Coronary artery (tissue), 2 donors: ENCODE measurements at regions not wholly inside any gene's neighbourhood (a gene's known extent, or its start where the extent isn't known, plus 50 kb on each side); places are given as distances from the start of the nearest gene placed in this dataset.

Experiments used
- DNase-seq: peaks from one replicate; pipeline ENCODE4 v3.0.0-alpha.2; 2017; ENCODE audit warnings: low spot score
- H3K27ac ChIP-seq, 2 donors: fragments of 200-600 bp; sonication (generic); one replicate each; pipeline ENCODE4 v1.5.1; 2016 to 2019
- H3K4me3 ChIP-seq: fragments of 200-600 bp; sonication (generic); 2 replicates; pipeline ENCODE4 v1.5.1; 2016; ENCODE audit warnings: mild to moderate bottlenecking, moderate library complexity
- TF ChIP-seq, protein P1 (sequence below): fragments of 200-600 bp; sonication (generic); IDR thresholded peaks from one replicate; pipeline ENCODE4 v1.5.1; 2019; ENCODE audit warnings: antibody characterized with exemption

DNA sequence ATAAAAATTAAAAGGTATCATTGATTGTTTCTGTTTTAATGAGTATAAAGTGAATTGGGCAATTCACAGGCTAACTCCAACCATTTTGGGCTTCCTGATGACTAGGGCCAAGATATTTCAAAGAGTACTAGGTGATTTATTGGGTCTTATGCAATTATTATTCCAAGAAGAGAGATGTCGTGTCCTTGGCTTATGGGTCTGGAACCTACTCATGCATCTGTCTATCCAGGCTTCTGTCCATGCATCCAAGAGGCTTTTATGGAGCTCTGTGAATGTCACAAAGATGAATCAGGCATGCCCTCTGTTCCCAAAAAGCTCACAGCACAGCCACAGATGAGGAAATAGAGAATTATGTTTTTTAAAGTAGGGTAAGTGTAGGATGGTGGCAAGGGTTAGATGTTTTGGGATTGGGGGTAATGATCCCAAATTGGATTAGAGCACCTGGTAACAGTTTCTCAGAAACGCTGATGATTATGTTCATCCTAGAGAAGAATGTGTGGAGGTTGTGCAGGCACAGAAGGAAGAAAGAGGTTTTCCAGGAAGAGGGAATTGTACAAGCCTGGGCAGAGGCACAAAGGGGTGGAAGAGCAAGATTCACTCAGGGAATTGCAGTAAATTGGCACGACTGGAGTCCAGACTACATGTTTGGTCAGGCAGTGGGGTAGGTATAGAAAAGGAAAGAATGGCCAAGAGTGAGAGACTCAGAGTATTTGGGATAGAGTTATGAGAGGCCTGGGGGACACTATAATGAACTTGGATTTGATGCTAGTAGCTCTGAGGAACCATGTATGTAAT lies 83.0 kb upstream of the TNC start:
- TF ChIP-seq, protein P1, sequence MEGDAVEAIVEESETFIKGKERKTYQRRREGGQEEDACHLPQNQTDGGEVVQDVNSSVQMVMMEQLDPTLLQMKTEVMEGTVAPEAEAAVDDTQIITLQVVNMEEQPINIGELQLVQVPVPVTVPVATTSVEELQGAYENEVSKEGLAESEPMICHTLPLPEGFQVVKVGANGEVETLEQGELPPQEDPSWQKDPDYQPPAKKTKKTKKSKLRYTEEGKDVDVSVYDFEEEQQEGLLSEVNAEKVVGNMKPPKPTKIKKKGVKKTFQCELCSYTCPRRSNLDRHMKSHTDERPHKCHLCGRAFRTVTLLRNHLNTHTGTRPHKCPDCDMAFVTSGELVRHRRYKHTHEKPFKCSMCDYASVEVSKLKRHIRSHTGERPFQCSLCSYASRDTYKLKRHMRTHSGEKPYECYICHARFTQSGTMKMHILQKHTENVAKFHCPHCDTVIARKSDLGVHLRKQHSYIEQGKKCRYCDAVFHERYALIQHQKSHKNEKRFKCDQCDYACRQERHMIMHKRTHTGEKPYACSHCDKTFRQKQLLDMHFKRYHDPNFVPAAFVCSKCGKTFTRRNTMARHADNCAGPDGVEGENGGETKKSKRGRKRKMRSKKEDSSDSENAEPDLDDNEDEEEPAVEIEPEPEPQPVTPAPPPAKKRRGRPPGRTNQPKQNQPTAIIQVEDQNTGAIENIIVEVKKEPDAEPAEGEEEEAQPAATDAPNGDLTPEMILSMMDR = no peak
- DNase-seq = no peak
- Histone ChIP-seq H3K27ac (no peak overlapping the region), H3K4me3 (no peak overlapping the region)

DNA sequence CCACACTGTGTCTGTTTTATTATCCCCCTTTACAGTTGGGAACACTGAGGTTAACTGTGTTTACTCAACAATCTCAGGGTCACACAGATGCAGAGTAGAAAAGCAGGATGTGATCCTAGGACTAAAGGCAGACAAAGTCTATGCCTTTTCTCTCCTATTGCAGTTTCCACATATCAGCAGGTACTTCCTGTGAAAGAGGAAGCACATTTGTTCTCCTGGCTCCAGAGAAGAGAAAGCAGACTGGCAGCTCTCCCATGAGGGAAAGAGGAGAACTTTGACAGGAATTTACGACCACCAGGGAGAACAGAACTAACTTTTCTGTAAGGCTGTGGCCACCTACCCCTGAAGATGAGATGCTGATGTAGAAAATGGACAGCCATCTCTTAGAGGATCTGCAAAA lies 84.2 kb upstream of the TNC start:
- DNase-seq = no peak
- TF ChIP-seq, protein P1 = no peak
- Histone ChIP-seq H3K27ac (no peak overlapping the region), H3K4me3 (no peak overlapping the region)

DNA sequence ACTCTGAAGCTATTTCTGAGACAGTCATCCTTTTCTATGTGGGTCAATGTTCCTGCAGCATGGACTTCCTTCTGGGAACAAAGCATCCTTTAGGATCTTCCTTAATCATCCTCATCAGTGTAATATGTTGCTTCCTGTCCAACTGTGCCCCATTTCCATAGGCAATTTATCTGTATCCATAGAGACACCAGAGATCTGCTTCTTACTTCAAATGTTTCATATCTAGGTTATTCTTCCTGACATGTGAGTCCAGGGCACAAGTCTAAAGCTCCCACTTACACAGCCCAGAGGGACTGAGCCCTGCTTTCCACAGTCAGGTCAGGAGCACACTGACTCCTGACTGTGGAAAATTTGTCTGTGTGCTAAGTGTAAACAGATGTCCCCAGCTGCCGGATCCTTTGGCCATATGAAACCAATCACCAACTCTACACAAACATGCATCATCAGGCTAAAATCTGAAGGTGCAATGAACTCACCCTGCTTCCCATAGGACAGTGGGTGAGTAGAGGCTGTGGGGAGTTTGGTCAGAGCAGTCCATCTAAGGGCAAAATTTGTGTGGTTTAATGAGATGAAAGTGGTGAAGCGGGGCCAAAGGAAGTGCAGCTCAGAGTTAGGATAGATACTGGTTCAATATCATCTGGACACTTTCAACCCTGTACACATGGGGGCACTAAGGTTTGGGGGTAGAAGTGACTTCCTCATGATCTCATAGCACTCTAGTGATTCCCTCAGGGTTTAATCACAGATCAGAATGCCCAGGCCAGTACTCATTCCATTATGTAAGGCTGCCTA lies 85.2 kb upstream of the TNC start:
- TF ChIP-seq, protein P1 = no peak
- no peak for DNase-seq
- H3K27ac ChIP-seq = no peak overlapping the region

DNA sequence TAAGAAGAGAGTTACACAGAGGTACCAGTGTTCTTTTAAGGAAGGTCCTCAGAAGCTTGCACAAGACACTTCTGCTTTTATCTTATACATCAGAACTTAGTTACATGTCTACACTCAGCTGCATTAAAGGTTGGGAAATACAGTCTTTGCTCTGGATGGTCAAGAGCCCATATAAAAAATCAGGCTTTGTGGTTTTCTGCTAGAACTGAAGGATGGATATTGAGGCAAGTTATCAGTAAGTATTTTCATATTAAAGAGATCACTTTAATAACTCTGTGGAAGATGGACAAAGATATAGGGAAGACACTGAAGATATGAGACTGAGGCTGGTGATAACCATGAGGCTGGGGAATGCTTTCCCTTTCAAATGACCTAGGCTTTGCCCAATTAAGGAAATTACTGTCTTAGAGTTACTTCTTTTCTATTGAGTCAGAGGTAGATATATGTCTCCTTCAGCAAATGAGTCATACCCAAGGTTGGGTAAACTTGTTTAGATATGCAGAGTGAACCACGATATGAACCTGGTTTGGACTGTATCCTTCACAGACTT lies 87.0 kb upstream of the TNC start:
- TF ChIP-seq, protein P1 = no peak
- no peak overlapping the region for H3K27ac ChIP-seq
- DNase-seq = no peak
- no peak overlapping the region for H3K4me3 ChIP-seq

More for the DNA sequence above, 85.2 kb upstream of the TNC start:
- no peak overlapping the region for H3K4me3 ChIP-seq

DNA sequence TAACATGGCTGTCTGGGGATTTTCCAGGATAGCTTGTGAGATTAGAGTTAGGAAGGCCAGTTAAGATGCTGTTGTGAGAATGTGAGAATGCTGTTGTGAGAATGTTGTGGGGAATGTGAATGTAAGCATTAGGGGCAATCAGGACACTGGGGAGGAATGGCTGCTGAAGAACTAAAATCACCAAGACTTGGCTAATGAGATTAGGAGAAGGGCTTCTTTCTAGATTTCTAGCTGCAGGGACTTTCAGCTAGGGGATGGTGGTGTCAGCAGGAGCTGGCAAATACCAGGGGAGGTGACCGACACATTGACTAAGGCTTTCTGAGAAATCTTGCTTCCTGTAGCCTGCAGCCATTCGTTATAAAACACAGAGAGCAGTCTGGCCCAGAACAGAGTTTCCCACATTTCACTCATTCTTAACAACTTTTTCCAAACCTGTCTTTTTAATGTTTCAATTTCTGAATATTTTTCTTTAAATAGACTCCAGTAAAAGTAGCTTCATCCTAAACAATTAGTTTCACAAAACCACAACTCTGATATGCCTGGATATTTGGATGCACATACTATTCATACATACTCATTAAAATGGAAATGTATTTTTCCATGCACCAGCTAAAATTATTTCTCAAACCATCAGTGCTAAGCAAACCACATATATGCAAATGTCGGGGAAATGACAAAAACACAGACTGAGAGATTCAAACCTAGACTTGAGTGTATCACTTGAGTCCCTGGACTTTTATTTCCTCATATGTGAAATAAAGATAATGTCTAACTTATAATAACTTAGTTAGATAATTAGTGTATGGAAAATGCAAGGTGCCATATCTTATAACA lies 89.3 kb upstream of the TNC start:
- no peak overlapping the region for H3K27ac ChIP-seq
- no peak for DNase-seq
- TF ChIP-seq, protein P1 = no peak

DNA sequence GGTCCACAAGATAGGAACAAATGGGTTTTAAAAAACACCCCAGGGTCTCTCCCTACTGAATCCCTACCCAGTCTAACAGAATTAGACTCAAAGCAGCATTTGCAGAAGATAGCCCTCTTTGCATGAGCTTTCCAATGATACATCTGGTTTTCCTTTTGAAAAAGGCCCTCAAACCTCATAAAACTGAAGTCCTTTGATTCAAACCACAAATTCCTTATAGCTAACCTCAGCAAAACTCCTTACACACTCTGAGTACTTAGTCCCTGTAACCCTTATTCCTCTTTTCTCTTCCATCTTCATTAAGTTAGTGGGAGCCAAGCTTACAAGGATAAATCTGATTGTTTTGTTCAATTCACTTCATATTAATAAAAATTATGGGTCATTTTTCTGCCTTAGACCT lies 90.5 kb upstream of the TNC start:
- Histone ChIP-seq H3K4me3 (no peak overlapping the region), H3K27ac (no peak overlapping the region)
- TF ChIP-seq, protein P1 = no peak
- no peak for DNase-seq

More for the DNA sequence above, 89.3 kb upstream of the TNC start:
- H3K4me3 ChIP-seq = no peak overlapping the region
